HEK293 (cell line): ENCODE measurements at regions not wholly inside any gene's neighbourhood (a gene's known extent, or its start where the extent isn't known, plus 50 kb on each side); places are given as distances from the start of the nearest gene placed in this dataset.

ENCODE experiments used
- CTCF ChIP-seq: fragments of 450-650 bp; formaldehyde crosslinking; IDR thresholded peaks from 2 replicates; pipeline ENCODE4 v1.5.1; 2016; ENCODE audit warnings: missing biosample characterization, missing genetic modification characterization
- TCF7L2 ChIP-seq: IDR thresholded peaks from 2 replicates; pipeline ENCODE4 v1.6.1; 2011; ENCODE audit warnings: low read depth, mild to moderate bottlenecking, inconsistent platforms, low read length, moderate library complexity, borderline replicate concordance
- ZNF157 ChIP-seq: fragments of 450-650 bp; formaldehyde crosslinking; IDR thresholded peaks from 2 replicates; pipeline ENCODE4 v1.5.1; 2016; ENCODE audit warnings: missing biosample characterization, missing genetic modification characterization
- ZNF239 ChIP-seq: fragments of 450-650 bp; formaldehyde crosslinking; IDR thresholded peaks from 2 replicates; pipeline ENCODE4 v1.5.1; 2016; ENCODE audit warnings: missing biosample characterization, missing genetic modification characterization
- ZNF394 ChIP-seq: fragments of 450-650 bp; formaldehyde crosslinking; IDR thresholded peaks from 2 replicates; pipeline ENCODE4 v1.5.1; 2016; ENCODE audit warnings: missing biosample characterization, missing genetic modification characterization, mild to moderate bottlenecking, moderate library complexity, borderline replicate concordance
- ZNF529 ChIP-seq: fragments of 450-650 bp; formaldehyde crosslinking; IDR thresholded peaks from 2 replicates; pipeline ENCODE4 v1.5.1; 2017; ENCODE audit warnings: missing genetic modification characterization, missing biosample characterization; ENCODE audit not compliant: insufficient replicate concordance
- ZNF670 ChIP-seq: fragments of 450-650 bp; formaldehyde crosslinking; IDR thresholded peaks from 2 replicates; pipeline ENCODE4 v1.5.1; 2016; ENCODE audit warnings: missing biosample characterization, missing genetic modification characterization, low read depth
- TF ChIP-seq, protein P1 (sequence below): fragments of 450-650 bp; formaldehyde crosslinking; IDR thresholded peaks from 2 replicates; pipeline ENCODE4 v1.5.1; 2016; ENCODE audit warnings: missing biosample characterization, missing genetic modification characterization
- TF ChIP-seq, protein P2 (sequence below): fragments of 450-650 bp; formaldehyde crosslinking; IDR thresholded peaks from 2 replicates; pipeline ENCODE4 v1.5.1; 2016; ENCODE audit warnings: missing biosample characterization, missing genetic modification characterization
- TF ChIP-seq, protein P3 (sequence below): fragments of 450-650 bp; formaldehyde crosslinking; IDR thresholded peaks from 2 replicates; pipeline ENCODE4 v1.5.1; 2016; ENCODE audit warnings: missing biosample characterization, missing genetic modification characterization

DNA sequence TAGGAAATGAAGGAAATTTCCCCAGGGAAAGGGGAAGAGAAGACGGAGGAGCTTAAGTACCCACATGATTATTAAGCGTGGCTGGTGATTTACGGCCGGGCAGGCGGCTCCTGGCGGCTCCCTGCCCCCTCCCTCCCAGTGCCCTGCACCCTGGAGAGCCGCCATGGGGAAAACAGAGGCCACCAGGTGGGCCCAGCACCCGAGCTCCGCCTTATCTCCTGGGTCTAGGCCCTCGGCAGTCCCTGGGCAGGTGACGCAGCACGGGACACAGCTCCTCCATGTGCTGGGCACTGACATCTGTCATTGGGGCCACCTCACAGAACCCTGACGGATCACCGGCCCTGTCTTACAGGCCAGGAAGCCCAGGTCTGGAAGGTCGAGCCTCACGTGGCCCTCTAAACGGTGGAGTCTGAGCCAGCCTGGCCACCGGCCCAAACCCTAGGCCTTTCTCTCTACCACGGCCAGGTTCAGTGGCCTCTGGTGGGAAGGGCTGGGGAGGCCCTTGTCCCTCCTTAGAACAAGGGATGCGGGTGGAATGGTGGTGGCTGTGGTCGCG, 60.2 kb upstream of the PPARA start:
- TF ChIP-seq ZNF670 (tag by site-specific recombination) (no peak), TCF7L2 (no peak), CTCF (tag by site-specific recombination) (no peak), ZNF239 (tag by site-specific recombination) (no peak), ZNF157 (tag by site-specific recombination) (no peak), ZNF394 (tag by site-specific recombination) (no peak), ZNF529 (tag by site-specific recombination) (no peak)
- TF ChIP-seq, protein P1, sequence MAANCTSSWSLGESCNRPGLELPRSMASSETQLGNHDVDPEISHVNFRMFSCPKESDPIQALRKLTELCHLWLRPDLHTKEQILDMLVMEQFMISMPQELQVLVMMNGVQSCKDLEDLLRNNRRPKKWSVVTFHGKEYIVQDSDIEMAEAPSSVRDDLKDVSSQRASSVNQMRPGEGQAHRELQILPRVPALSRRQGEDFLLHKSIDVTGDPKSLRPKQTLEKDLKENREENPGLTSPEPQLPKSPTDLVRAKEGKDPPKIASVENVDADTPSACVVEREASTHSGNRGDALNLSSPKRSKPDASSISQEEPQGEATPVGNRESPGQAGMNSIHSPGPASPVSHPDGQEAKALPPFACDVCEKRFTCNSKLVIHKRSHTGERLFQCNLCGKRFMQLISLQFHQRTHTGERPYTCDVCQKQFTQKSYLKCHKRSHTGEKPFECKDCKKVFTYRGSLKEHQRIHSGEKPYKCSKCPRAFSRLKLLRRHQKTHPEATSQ, result no peak
- TF ChIP-seq, protein P2, sequence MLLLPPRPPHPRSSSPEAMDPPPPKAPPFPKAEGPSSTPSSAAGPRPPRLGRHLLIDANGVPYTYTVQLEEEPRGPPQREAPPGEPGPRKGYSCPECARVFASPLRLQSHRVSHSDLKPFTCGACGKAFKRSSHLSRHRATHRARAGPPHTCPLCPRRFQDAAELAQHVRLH (tag by site-specific recombination), result no peak
- TF ChIP-seq, protein P3, sequence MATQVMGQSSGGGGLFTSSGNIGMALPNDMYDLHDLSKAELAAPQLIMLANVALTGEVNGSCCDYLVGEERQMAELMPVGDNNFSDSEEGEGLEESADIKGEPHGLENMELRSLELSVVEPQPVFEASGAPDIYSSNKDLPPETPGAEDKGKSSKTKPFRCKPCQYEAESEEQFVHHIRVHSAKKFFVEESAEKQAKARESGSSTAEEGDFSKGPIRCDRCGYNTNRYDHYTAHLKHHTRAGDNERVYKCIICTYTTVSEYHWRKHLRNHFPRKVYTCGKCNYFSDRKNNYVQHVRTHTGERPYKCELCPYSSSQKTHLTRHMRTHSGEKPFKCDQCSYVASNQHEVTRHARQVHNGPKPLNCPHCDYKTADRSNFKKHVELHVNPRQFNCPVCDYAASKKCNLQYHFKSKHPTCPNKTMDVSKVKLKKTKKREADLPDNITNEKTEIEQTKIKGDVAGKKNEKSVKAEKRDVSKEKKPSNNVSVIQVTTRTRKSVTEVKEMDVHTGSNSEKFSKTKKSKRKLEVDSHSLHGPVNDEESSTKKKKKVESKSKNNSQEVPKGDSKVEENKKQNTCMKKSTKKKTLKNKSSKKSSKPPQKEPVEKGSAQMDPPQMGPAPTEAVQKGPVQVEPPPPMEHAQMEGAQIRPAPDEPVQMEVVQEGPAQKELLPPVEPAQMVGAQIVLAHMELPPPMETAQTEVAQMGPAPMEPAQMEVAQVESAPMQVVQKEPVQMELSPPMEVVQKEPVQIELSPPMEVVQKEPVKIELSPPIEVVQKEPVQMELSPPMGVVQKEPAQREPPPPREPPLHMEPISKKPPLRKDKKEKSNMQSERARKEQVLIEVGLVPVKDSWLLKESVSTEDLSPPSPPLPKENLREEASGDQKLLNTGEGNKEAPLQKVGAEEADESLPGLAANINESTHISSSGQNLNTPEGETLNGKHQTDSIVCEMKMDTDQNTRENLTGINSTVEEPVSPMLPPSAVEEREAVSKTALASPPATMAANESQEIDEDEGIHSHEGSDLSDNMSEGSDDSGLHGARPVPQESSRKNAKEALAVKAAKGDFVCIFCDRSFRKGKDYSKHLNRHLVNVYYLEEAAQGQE (tag by site-specific recombination), result no peak
